H9 (cell line): ENCODE measurements at regions not wholly inside any gene's neighbourhood (a gene's known extent, or its start where the extent isn't known, plus 50 kb on each side); places are given as distances from the start of the nearest gene placed in this dataset.

Experiments used
- DNase-seq: peaks from one replicate; pipeline ENCODE4 v3.0.0-alpha.2; 2017
- H2AFZ ChIP-seq: one replicate; pipeline ENCODE4 v1.6.1; 2013; ENCODE audit warnings: mild to moderate bottlenecking, low read length, control low read depth, moderate library complexity
- H2AK5ac ChIP-seq: 2 replicates; pipeline ENCODE4 v1.6.1; 2013; ENCODE audit warnings: low read length, control low read depth, mixed read lengths; ENCODE audit not compliant: insufficient read length
- H2BK120ac ChIP-seq: one replicate; pipeline ENCODE4 v1.6.1; 2013; ENCODE audit warnings: low read depth, mild to moderate bottlenecking, low read length, control low read depth, inconsistent platforms; ENCODE audit not compliant: poor library complexity, severe bottlenecking
- H2BK12ac ChIP-seq: 2 replicates; pipeline ENCODE4 v1.6.1; 2013; ENCODE audit warnings: low read length, control low read depth, mixed read lengths, low read depth; ENCODE audit not compliant: insufficient read length
- H2BK15ac ChIP-seq: 2 replicates; pipeline ENCODE4 v1.6.1; 2013; ENCODE audit warnings: low read depth, low read length, control low read depth
- H2BK20ac ChIP-seq: one replicate; pipeline ENCODE4 v1.6.1; 2013; ENCODE audit warnings: low read depth, mild to moderate bottlenecking, low read length, control low read depth, inconsistent platforms; ENCODE audit not compliant: poor library complexity, severe bottlenecking
- H2BK5ac ChIP-seq: 2 replicates; pipeline ENCODE4 v1.6.1; 2013; ENCODE audit warnings: low read length, control low read depth, mixed read lengths; ENCODE audit not compliant: insufficient read length
- H3K14ac ChIP-seq: 2 replicates; pipeline ENCODE4 v1.6.1; 2013; ENCODE audit warnings: low read length, control low read depth; ENCODE audit not compliant: insufficient read depth
- H3K18ac ChIP-seq: 2 replicates; pipeline ENCODE4 v1.6.1; 2013; ENCODE audit warnings: low read depth, mild to moderate bottlenecking, mixed read lengths, low read length, control low read depth; ENCODE audit not compliant: insufficient read length
- H3K23ac ChIP-seq: 2 replicates; pipeline ENCODE4 v1.6.1; 2013; ENCODE audit warnings: low read length, control low read depth, mixed read lengths, low read depth; ENCODE audit not compliant: insufficient read length
- H3K23me2 ChIP-seq: 2 replicates; pipeline ENCODE4 v1.6.1; 2013; ENCODE audit warnings: low read depth, mild to moderate bottlenecking, mixed read lengths, low read length, control low read depth; ENCODE audit not compliant: insufficient read length, poor library complexity, severe bottlenecking
- H3K27ac ChIP-seq: 2 replicates; pipeline ENCODE4 v1.5.1; 2013; ENCODE audit warnings: low read length, control low read depth, mixed read lengths, low read depth; ENCODE audit not compliant: insufficient read length
- H3K27me3 ChIP-seq: 2 replicates; pipeline ENCODE4 v1.6.1; 2013; ENCODE audit warnings: low read length, control low read depth, inconsistent platforms; ENCODE audit not compliant: insufficient read depth
- H3K4ac ChIP-seq: 2 replicates; pipeline ENCODE4 v1.6.1; 2013; ENCODE audit warnings: low read depth, mild to moderate bottlenecking, control low read depth, inconsistent platforms, low read length, moderate library complexity
- H3K4me1 ChIP-seq: 2 replicates; pipeline ENCODE4 v1.6.1; 2013; ENCODE audit warnings: low read length, control low read depth, inconsistent platforms; ENCODE audit not compliant: insufficient read depth
- H3K4me2 ChIP-seq: 2 replicates; pipeline ENCODE4 v1.6.1; 2013; ENCODE audit warnings: low read length, control low read depth, mixed read lengths; ENCODE audit not compliant: insufficient read length, insufficient read depth
- H3K56ac ChIP-seq: 2 replicates; pipeline ENCODE4 v1.6.1; 2013; ENCODE audit warnings: low read depth, mild to moderate bottlenecking, mixed read lengths, low read length, control low read depth; ENCODE audit not compliant: insufficient read length
- H3K79me1 ChIP-seq: 2 replicates; pipeline ENCODE4 v1.6.1; 2013; ENCODE audit warnings: low read depth, mild to moderate bottlenecking, moderate library complexity, low read length, control low read depth, inconsistent platforms; ENCODE audit not compliant: insufficient read depth, poor library complexity, severe bottlenecking
- H3K79me2 ChIP-seq: 2 replicates; pipeline ENCODE4 v1.6.1; 2013; ENCODE audit warnings: low read length, control low read depth, inconsistent platforms; ENCODE audit not compliant: insufficient read depth
- H3K9ac ChIP-seq: 2 replicates; pipeline ENCODE4 v1.6.1; 2013; ENCODE audit warnings: low read length, control low read depth, mixed read lengths; ENCODE audit not compliant: insufficient read length; ENCODE audit errors: extremely low read depth
- H3K9me3 ChIP-seq: one replicate; pipeline ENCODE4 v1.6.1; 2013; ENCODE audit warnings: low read depth, low read length, inconsistent platforms; ENCODE audit not compliant: control insufficient read depth
- H3T11ph ChIP-seq: one replicate; pipeline ENCODE4 v1.6.1; 2013; ENCODE audit warnings: mild to moderate bottlenecking, low read length, control low read depth, inconsistent platforms
- H4K20me1 ChIP-seq: one replicate; pipeline ENCODE4 v1.6.1; 2013; ENCODE audit not compliant: control insufficient read depth, insufficient read length, insufficient read depth
- H4K5ac ChIP-seq: 2 replicates; pipeline ENCODE4 v1.6.1; 2013; ENCODE audit warnings: low read depth, mild to moderate bottlenecking, mixed read lengths, low read length, control low read depth; ENCODE audit not compliant: insufficient read length
- H4K8ac ChIP-seq: replicated peaks from 2 replicates; pipeline ENCODE4 v1.6.1; 2013; ENCODE audit warnings: low read length, control low read depth, mixed read lengths, low read depth; ENCODE audit not compliant: insufficient read length
- H4K91ac ChIP-seq: 2 replicates; pipeline ENCODE4 v1.6.1; 2013; ENCODE audit warnings: low read depth, mild to moderate bottlenecking, moderate library complexity, mixed read lengths, low read length, control low read depth; ENCODE audit not compliant: insufficient read length
- H3K27ac Mint-ChIP-seq, 3 experiments: 2 replicates in 2 of 3; 3 replicates in 1 of 3; pipeline ENCODE4 v1.8.0; 2020 to 2021; ENCODE audit warnings: mixed read lengths in 3 of 3, mild to moderate bottlenecking in 1 of 3, moderate library complexity in 1 of 3
- H3K27me3 Mint-ChIP-seq: 2 replicates; pipeline ENCODE4 v1.8.0; 2021; ENCODE audit warnings: low read depth, mild to moderate bottlenecking, moderate library complexity, mixed read lengths
- H3K36me3 Mint-ChIP-seq, 3 experiments: 2 replicates in 2 of 3; 3 replicates in 1 of 3; pipeline ENCODE4 v1.8.0; 2020 to 2021; ENCODE audit warnings: low read depth in 3 of 3, mixed read lengths in 3 of 3; ENCODE audit not compliant: insufficient read depth in 1 of 3
- H3K4me1 Mint-ChIP-seq, 2 experiments: 2 replicates each; pipeline ENCODE4 v1.8.0; 2020; ENCODE audit warnings: mixed read lengths in 2 of 2
- H3K4me3 Mint-ChIP-seq, 2 experiments: 2 replicates in 1 of 2; 3 replicates in 1 of 2; pipeline ENCODE4 v1.8.0; 2020 to 2021; ENCODE audit warnings: mild to moderate bottlenecking in 2 of 2, mixed read lengths in 2 of 2, moderate library complexity in 1 of 2
- H3K9me3 Mint-ChIP-seq, 2 experiments: 2 replicates in 1 of 2; 3 replicates in 1 of 2; pipeline ENCODE4 v1.8.0; 2020; ENCODE audit warnings: mild to moderate bottlenecking in 2 of 2, mixed read lengths in 2 of 2, moderate library complexity in 1 of 2
- CTCF ChIP-seq: fragments of 200-600 bp; sonication (generic); conservative IDR thresholded peaks from 3 replicates; pipeline ENCODE4 v1.8.0; 2021; ENCODE audit warnings: antibody characterized with exemption, mild to moderate bottlenecking
- WGBS: extraction: QIAGEN DNeasy Blood & Tissue Kit; methylation state at CpG from one replicate; pipeline ENCODE4 v1.1.7; 2013; ENCODE audit warnings: missing lambda C conversion rate, low lambda C conversion rate, mixed read lengths; ENCODE audit not compliant: insufficient read length; ENCODE audit errors: extremely low coverage; 5-methylcytosine and 5-hydroxymethylcytosine counted together

GRCh38 chr16:26252598-26252997 is 560.8 kb downstream of the HS3ST4 start:
- Mint-ChIP-seq H3K36me3 (peaks cover 2 to 18% (median 4%) of the 10 kb centered on the region in 3 experiments; a peak in 5 of 7 replicates), H3K9me3 (peaks cover 18 to 19% of the 10 kb centered on the region in 2 experiments), H3K4me3 (no peak overlapping the region), H3K27me3 (peaks cover 1% of the 10 kb centered on the region), H3K4me1 (peaks cover 0 to 5% of the 10 kb centered on the region in 2 experiments; a peak in 2 of 4 replicates), H3K27ac (no peak overlapping the region)
- Histone ChIP-seq H3K79me1 (no peaks in the 10 kb centered on the region), H3K14ac (no peak overlapping the region), H3K9me3 (peaks cover 20% of the 10 kb centered on the region), H3K4me2 (no peak overlapping the region), H4K5ac (no peak overlapping the region), H2AK5ac (no peak overlapping the region), H3K56ac (no peak overlapping the region), H3K18ac (no peak overlapping the region), H3K4me1 (no peaks in the 10 kb centered on the region), H3K79me2 (no peaks in the 10 kb centered on the region), H2BK120ac (no peak overlapping the region), H4K91ac (no peak overlapping the region), H2BK12ac (no peak overlapping the region), H2BK5ac (no peak overlapping the region), H2BK15ac (no peak overlapping the region), H3K23ac (no peak overlapping the region), H3T11ph (no peak overlapping the region), H4K8ac (no peak overlapping the region), H4K20me1 (no peaks in the 10 kb centered on the region), H2BK20ac (no peak overlapping the region), H3K9ac (no peak overlapping the region), H3K23me2 (no peaks in the 10 kb centered on the region), H2AFZ (no peak overlapping the region), H3K27ac (no peak overlapping the region), H3K4ac (no peak overlapping the region), H3K27me3 (no peaks in the 10 kb centered on the region)
- TF ChIP-seq CTCF, result no peak
- DNase-seq, result no peak
- WGBS, result no CpG with 5 or more reads among the region's 4 CpGs
